SK-N-SH (cell line): ENCODE measurements at regions not wholly inside any gene's neighbourhood (a gene's known extent, or its start where the extent isn't known, plus 50 kb on each side); places are given as distances from the start of the nearest gene placed in this dataset.

ENCODE experiments used
- CTCF ChIP-seq: fragments of 200-600 bp; sonication (generic); IDR thresholded peaks from 2 replicates; pipeline ENCODE4 v1.6.1; 2017; ENCODE audit warnings: antibody characterized with exemption, mild to moderate bottlenecking, moderate library complexity
- EP300 ChIP-seq, 2 experiments: IDR thresholded peaks; 2 replicates each; pipeline versions ENCODE4 v1.4.0 to v1.6.1; 2012; ENCODE audit warnings: borderline replicate concordance in 1 of 2, low read depth in 1 of 2, low read length in 1 of 2
- EZH2phosphoT487 ChIP-seq: fragments of 200-600 bp; sonication (generic); IDR thresholded peaks from 2 replicates; pipeline ENCODE4 v1.6.1; 2017; ENCODE audit warnings: low read depth, mixed run types, mild to moderate bottlenecking, antibody characterized with exemption, moderate library complexity, borderline replicate concordance
- FOXM1 ChIP-seq: IDR thresholded peaks from 2 replicates; pipeline ENCODE4 v1.4.0; 2012; ENCODE audit warnings: low read depth, mild to moderate bottlenecking
- MXI1 ChIP-seq: IDR thresholded peaks from 2 replicates; pipeline ENCODE4 v1.6.1; 2012; ENCODE audit warnings: mild to moderate bottlenecking, low read depth, low read length, improper control_type of control experiment
- PBX3 ChIP-seq: IDR thresholded peaks from 2 replicates; pipeline ENCODE4; 2012
- POLR2AphosphoS5 ChIP-seq: IDR thresholded peaks from 2 replicates; pipeline ENCODE4 v1.6.1; 2012; ENCODE audit warnings: low read depth, low read length
- TEAD4 ChIP-seq: IDR thresholded peaks from 2 replicates; pipeline ENCODE4 v1.4.0; 2012; ENCODE audit warnings: mild to moderate bottlenecking, borderline replicate concordance; ENCODE audit not compliant: insufficient read depth

GRCh38 chr2:19802086-19802841, 99.5 kb downstream of the TTC32 start:
- TF ChIP-seq CTCF (no peak), MXI1 (no peak), PBX3 (no peak), TEAD4 (no peak), FOXM1 (no peak), EZH2phosphoT487 (no peak), EP300 (IDR thresholded peaks at IDR 0.05; ENCODE audit: borderline replicate concordance in 1 of 2, low read depth in 1 of 2, low read length in 1 of 2) (no peak), POLR2AphosphoS5 (no peak)
